Stimulated activated CD8-positive, alpha-beta memory T cell treated with anti-CD3 and anti-CD28 coated beads, Interleukin-2, amount 100 ng/mL, for 48 hours (primary cell): ENCODE measurements at regions not wholly inside any gene's neighbourhood (a gene's known extent, or its start where the extent isn't known, plus 50 kb on each side); places are given as distances from the start of the nearest gene placed in this dataset.

ENCODE experiments used
- DNase-seq, 2 donors: peaks; one replicate each; pipeline ENCODE4 v3.0.0-alpha.2; 2020; ENCODE audit warnings: low read depth in 2 of 2

GRCh38 chr14:62269204-62269603 lies 507.0 kb downstream of the SNAPC1 start:
- DNase-seq, result peak in 1 of 2 donors; percentile 4

GRCh38 chr14:62270236-62270635 lies 508.0 kb downstream of the SNAPC1 start:
- DNase-seq, result no peak

- DNase-seq, result no peak
Measured at GRCh38 chr14:62280366-62280765, 518.1 kb downstream of the SNAPC1 start.

- DNase-seq, result no peak
Measured at GRCh38 chr14:62283837-62284236, 521.6 kb downstream of the SNAPC1 start.

GRCh38 chr14:62289471-62289870 lies 527.3 kb downstream of the SNAPC1 start:
- DNase-seq, result no peak

GRCh38 chr14:62301080-62301479 lies 538.9 kb downstream of the SNAPC1 start:
- no peak for DNase-seq

GRCh38 chr14:62301911-62302310 lies 539.7 kb downstream of the SNAPC1 start:
- DNase-seq, result no peak

- no peak for DNase-seq
Measured at GRCh38 chr14:62303437-62303836, 541.2 kb downstream of the SNAPC1 start.

GRCh38 chr14:62304257-62304656 lies 542.0 kb downstream of the SNAPC1 start:
- DNase-seq, result no peak

- DNase-seq, result no peak
Measured at GRCh38 chr14:62307844-62308243, 545.6 kb downstream of the SNAPC1 start.

GRCh38 chr14:62308316-62308715 lies 546.1 kb downstream of the SNAPC1 start:
- DNase-seq, result no peak

GRCh38 chr14:62308891-62309290 lies 546.7 kb downstream of the SNAPC1 start:
- DNase-seq, result no peak

- no peak for DNase-seq
Measured at GRCh38 chr14:62313212-62313611, 551.0 kb downstream of the SNAPC1 start.

GRCh38 chr14:62314221-62314620 lies 552.0 kb downstream of the SNAPC1 start:
- no peak for DNase-seq

- DNase-seq, result no peak
Measured at GRCh38 chr14:62314871-62315270, 552.7 kb downstream of the SNAPC1 start.

GRCh38 chr14:62315631-62316030 lies 553.4 kb downstream of the SNAPC1 start:
- no peak for DNase-seq

- no peak for DNase-seq
Measured at GRCh38 chr14:62322216-62322615, 560.0 kb downstream of the SNAPC1 start.

- DNase-seq, result no peak
Measured at GRCh38 chr14:62329427-62329826, 567.2 kb downstream of the SNAPC1 start.

GRCh38 chr14:62347562-62348011 lies 585.4 kb downstream of the SNAPC1 start:
- no peak for DNase-seq

GRCh38 chr14:62357362-62357761 lies 595.1 kb downstream of the SNAPC1 start:
- DNase-seq, result no peak

GRCh38 chr14:62364161-62364560 lies 601.9 kb downstream of the SNAPC1 start:
- DNase-seq, result no peak

- DNase-seq, result no peak
Measured at GRCh38 chr14:62364800-62365280, 602.6 kb downstream of the SNAPC1 start.

GRCh38 chr14:62369919-62370560 lies 607.8 kb downstream of the SNAPC1 start:
- no peak for DNase-seq

GRCh38 chr14:62373944-62374343 lies 611.7 kb downstream of the SNAPC1 start:
- DNase-seq, result no peak
